Iris pigment epithelial cell (primary cell): ENCODE measurements at regions not wholly inside any gene's neighbourhood (a gene's known extent, or its start where the extent isn't known, plus 50 kb on each side); places are given as distances from the start of the nearest gene placed in this dataset.
"Not testable (repeated sequence)": the region's sequence is repeated elsewhere in the genome, so short reads cannot be mapped to it uniquely, and the experiment has no call there.

Source experiments
- DNase-seq: peaks from one replicate; pipeline ENCODE4 v3.0.0-alpha.2; 2011; ENCODE audit warnings: low read depth

DNA sequence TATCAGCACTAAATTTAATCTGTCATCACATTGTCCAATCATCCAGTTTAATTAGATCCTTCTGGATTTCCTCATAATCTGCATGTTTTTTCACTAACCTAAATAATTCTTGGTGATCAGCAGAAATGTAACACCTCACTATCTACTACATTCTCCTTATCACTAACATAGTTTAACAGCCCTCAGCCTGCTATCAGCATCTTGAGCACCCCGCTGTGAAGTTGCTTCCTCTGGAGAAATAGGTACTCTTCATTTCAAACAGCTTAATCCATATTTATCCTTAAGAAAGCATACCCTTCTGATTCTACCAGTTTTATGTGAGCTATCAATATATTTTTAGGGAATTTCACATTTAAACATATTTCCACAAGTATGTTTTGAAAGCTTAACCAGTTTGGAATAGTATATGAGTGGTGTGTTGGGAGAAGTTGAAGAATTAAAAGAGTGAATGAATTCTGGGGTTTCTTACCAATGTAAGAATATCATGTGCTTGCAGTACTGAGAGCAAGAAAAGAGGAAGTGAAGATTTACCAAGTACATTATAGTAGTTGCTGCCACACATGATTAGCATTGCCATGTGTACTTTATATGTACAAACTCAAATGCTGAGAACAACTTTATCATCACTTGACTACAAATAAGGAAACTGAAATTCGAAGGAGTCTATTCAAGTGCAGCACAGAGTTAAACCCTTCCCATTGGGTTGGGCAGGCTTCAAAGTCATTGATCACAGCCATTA, 771.1 kb upstream of the ADGRL4 start:
- no peak for DNase-seq

DNA sequence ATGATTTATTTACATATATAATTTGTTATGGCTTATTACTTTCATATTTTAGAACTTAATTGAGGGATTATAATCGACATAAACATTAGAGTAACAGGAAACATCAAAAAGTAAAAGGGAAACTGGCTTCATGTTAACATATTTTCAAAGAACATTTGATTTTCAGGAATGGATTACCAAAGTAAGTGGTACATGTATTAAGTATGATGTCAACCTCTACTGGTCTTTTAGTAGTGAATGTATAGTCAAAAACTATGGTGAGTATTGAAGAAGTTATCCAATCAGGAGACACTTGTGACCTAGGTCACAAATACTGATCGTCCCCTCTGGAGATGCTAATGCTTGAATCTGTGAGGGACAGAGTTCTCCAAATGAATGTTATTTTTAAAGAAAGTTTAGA, 768.9 kb upstream of the ADGRL4 start:
- no peak for DNase-seq

DNA sequence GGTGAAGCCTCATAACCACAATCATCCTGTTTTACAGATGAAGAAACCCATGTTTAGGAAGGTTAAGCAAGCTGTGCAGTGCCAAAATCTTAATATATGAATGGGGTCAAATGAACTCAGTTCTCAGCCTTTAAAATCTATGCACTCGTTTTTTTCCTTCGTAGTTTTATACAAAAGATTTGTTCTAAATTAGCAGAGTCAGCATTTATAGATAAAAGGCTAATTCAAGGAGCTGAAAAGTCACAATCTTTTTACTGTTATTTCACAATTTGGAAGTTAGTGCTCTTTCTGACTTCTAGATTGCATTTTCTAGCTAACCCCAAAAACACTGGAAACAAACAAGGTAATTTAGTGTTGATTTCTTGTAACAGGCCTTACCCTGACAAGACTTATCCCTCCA, 766.9 kb upstream of the ADGRL4 start:
- DNase-seq: no peak

DNA sequence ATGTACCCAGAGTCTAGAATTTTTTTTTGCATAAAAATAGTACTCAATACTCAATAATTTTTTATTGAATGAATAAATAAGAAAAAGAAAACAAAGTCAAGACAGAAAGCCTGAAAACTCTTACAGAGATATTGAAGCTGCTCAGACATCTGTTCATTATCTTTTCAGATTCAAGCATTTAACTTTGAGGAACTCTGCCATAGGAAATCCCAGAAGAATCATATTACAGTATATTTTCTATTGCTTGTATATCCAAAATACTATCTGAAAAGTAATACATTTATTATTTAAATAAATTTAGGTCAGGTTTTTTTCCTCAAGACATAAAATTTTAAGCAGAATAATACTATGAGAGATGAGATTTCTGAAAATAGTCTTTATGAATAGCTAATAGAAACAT, 755.9 kb upstream of the ADGRL4 start:
- DNase-seq: no peak

DNA sequence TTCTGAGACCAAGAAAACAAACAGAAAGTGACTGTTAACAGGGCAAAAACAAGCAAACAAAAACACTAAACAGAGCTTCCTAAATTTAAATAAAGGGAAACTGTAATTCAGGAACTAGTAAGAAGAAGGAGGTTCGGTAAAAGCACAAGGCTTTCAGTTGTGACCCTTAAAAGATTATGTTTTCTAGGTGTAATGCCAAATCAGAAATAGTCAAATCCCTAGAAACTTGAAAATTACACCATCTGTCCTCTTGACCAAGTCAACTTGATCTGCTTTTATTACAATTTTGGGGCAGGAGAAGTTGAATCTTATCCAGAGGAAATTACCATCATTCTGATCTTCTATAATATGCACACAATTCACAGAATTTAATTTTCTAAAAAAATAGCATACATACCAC, 754.0 kb upstream of the ADGRL4 start:
- no peak for DNase-seq

DNA sequence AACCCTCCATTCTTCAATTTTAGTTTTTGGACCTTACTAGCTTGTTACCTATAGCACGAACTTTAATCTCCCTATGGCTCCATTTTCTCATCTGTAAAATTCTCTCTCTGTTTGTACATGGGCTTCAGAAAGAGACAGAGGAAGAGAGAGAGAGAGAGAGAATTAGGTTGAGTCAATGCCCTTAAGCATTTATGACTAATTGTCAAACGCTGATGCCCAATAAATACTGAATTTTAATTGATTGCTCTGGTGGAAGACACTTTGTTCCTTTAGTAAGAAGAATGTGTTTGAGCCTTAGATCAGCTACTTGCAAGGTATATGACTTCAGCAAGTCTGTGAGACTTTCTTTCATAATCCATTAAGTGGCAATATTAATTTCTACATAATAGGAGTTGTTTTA, 743.1 kb upstream of the ADGRL4 start:
- DNase-seq: no peak

DNA sequence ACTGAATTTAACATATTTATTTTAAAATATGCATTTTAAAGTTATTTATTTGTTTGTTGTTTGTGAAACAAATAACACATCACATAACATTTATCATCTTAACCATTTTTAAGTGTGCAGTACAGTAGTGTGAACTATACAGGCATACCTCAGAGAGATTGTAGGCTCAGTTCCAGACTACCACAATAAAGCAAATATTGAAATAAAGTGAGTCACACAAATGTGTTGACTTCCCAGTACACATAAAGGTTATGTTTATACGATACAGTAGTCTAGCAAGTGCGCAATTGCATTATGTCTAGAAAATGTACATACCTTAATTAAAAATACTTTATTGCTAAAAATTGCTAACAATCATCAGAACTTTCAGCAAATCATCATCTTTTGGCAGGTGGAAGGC, 739.4 kb upstream of the ADGRL4 start:
- DNase-seq: no peak

DNA sequence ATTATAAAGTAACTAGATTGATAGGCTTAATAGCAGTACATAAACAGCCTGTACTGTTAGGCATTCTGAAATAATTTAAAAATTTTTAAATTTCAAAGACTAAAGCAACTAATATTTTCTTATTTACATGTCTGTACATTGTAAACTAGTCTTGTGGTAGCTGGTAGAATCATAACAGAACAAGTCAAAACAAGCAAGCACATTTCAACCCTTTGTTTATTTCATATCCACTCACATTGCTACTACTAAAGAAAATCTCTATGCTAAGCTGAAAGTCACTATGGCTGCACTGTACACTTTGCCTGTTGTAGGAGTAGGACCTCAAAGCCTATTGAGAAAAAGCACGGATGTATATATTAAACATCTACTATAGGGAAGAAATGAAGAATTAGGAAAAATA, 738.2 kb upstream of the ADGRL4 start:
- no peak for DNase-seq

DNA sequence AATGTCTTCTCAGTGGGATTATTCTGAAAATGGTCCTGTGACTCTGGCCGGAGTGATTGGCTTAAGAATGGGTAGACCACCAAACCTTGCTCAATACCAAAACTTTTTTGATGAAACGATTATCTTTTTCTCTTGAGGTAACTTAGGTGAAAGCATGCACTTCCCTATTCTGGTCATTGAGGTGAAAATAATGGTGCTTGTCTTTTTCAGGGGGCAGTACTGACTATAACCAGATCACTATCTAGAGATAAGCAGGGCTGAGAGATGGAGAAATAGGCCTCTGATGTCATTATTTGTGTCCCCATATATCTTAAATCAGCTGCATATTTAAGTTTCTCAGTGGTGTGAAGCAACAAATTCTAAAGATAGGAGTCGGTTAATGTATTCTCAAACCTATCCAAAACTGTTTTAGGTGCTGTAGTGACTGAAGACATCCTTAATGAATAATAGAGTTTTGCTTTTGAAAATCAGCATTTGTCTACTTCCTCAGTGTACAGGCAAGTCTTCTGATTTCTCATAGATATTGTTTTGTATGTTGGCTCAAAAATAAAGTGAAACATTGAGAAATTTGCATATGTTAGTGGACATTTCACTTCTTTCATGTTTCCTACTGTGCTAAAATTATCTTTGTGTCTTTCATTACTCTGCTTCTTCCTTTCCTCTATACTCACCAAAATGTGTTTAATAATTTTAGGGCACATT, 735.3 kb upstream of the ADGRL4 start:
- no peak for DNase-seq

DNA sequence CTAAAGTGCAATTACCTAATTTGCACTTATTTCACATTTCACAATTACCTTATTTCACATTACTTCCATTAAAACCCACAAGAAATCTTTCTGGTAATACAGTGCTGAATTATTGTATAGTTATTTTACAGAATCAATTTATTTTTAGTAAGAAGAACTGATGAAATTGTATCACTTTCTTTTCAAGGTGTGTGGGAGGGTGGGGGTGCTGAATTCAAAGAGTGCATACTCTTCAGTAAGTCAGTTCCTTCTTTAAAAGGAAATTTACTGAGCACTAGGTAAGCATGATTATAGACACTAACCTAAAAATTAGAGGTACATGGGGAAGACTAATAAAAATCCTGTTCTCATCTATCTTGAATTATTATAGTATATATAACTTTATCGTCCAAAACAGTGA, 731.6 kb upstream of the ADGRL4 start:
- no peak for DNase-seq

DNA sequence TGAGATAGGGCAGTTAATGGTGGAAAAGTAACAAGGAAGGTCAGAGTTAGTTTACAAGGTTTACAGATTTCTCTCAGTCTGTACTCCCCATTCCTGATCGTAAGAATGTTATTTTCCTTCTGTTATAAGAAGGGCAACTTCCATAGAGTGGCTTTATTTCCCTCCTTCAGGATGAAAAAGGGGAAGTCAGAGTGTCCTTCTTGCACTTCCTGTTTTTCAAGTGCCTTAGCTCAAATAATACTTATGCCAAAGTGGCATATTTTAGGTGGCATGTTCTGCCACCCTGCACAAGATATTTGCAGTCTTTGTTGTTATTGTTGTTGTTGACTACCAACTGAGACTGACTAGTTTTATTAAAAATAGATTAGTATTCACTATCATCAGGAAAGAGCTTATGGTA, 730.7 kb upstream of the ADGRL4 start:
- DNase-seq: no peak

DNA sequence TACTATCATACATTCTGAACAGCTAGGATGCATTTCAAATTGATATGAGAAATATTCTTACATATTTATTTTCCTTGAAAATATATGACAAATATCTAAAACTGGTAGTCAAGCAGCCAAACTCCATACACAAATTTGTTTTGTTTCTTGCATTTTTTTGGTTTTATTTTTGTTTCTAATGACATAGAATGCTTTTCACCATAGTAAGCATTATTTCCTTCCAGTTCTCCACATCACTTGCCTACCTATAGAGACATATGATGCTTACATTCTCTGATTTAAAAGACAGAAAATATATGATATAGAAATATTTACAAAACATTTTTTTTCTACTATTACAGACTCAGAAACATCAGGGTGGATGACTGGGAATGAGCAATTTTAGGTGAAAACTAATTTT, 726.4 kb upstream of the ADGRL4 start:
- DNase-seq: no peak

DNA sequence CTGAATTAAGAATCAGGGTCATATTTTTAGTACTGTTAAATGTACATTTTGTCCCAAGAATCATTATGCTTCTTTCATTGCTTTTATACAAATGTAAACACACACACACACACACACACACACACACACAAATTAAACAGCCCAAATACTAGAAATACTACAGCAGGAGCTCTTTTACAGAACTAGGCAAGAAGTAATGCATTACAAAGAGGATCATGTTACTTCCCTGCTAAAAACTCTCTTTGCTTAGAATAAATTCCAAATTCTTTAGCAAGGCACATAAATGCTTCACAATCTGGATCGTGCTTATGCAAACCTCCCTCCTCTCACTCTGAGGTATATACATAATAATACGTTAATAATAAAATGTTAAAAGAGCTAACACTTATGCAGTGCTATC, 720.4 kb upstream of the ADGRL4 start:
- no peak for DNase-seq

DNA sequence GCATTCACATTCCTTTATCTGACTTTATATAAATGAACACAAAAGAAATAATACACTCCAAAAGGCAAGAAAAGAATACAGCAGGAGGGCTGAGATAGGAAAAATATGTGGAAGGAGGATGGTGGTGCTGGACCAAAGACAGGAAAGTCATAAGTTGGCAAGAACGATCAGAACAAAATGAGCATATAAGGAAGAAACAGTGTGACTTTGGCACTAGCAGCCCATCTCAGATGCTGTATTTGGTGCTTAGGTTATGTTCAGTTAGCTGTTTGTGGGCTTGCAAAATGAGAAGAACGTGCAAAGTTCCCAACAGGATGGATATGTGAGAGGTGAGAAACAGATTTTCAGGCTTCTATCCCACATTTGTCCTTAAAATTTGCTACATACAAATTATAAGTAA, 719.8 kb upstream of the ADGRL4 start:
- no peak for DNase-seq

DNA sequence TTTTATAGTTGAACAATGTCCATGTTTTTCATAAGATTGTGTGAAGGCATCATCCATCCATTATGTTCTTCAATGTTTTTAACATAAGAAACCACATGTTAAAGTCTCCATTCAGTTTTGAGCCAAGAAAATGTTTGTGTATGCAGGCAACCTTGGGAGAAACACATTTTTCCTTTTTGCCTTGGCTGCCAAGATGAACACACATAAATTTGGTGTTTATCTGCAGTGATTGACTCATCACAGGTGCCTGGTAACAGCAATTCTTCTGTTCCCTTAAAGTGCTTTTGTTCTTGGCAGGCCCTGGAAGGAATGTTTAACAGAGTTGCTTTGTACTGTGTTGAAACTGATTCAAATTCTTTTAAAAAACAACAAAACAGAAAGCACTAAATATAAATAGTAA, 709.9 kb upstream of the ADGRL4 start:
- DNase-seq: peak; percentile 45

DNA sequence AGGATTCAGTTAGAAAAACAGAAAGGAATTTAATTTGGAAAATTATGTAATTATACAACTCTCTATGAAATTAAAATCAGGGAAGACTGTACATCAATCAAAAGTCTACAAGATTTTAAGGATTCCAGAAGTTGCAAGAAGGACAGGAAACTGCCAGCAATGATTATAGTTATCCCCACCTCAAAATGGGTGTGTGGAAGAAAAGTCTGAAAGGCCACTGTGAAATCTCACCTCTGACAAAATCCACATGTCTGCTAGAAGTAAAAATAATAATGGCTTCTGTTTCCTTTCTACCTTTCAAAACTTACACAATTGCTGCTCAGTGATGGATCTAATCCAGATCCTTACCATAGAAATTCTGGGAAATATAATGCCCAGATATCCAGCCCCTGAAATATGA, 708.1 kb upstream of the ADGRL4 start:
- DNase-seq: no peak

DNA sequence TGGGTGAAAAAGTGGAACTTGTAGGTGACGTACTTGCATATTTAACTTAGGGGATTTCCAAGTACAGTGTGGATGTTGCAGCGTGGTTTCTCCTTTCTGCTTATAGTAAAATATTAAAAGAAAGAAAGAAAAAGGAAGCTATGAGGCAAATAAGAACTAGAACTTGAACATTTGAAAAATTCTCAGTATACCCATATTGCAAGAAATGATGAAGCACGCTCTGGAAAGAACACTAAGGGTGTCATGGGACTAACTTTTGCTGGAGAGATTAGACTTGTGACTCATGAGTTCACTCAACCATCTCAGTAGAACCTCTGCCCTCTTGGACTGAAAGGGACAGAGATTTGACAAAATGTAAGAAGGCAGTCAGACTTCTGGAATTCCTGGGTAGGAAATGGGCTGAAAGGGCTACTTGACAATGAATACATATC, 704.5 kb upstream of the ADGRL4 start:
- DNase-seq: peak; percentile 34

DNA sequence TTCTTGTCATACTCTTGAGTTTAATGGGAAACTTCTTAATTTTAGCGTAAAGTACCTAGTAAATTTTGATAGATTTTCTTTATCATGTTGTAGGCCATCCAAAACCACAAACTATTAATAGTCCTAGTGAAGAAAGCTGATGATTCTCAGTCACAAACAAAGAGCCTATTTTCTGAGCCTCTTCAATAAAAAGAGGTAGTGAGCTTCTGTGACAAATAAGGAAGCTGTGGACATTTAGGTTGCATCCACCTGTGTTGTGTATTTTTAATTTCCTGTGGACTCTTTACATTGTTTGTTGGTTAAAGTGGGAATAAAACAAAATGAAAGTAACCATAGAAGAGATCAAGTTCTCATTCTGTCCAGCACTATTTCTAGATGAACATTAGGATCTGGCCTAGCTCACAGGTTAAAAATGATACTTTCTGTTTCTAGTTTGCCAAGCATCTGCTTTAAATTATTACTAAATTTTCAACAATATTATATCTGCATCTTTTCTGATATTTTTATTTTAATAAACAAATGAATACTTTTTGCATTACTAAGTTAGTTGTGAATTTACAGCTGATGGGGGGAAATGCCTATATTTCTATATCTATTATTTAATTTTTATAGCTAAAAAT, 702.2 kb upstream of the ADGRL4 start:
- no peak for DNase-seq

DNA sequence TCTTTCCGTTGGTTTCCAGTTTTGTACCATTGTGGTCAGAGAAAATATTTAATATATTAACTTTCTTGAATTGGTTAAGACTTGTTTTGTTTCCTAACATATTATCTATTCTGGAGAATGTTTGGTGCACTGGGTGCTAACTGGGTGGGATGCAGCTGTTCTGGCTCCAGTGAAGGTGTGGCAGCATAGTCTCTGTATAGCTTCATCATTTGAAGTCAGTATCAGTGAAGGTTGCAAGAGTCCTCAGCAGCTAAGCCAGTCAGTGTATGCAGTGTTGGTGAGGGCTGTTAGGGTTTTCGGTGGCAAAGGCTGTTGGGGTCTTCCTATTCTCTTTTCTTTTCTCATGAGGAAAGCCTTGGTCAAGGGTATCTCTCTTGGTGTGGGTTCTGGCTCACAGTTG, 698.7 kb upstream of the ADGRL4 start:
- DNase-seq: no peak

DNA sequence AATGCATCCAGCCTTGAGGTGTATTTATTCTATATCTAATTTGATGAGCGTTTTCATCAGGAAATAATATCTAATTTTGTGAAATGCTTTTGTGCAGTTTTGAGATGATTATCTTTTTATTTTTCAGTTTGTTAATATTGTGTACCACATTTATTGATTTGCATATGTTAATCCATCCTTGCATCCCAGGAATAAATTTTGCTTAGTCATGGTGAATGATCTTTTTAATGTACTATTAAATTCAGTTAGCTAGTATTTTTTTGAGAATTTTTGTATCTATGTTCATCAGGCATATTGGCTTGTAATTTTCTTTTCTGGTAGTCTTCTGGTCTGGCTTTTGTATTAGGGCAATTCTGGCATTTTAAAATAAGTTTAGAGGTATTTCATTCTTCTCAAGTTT, 697.5 kb upstream of the ADGRL4 start:
- no peak for DNase-seq

DNA sequence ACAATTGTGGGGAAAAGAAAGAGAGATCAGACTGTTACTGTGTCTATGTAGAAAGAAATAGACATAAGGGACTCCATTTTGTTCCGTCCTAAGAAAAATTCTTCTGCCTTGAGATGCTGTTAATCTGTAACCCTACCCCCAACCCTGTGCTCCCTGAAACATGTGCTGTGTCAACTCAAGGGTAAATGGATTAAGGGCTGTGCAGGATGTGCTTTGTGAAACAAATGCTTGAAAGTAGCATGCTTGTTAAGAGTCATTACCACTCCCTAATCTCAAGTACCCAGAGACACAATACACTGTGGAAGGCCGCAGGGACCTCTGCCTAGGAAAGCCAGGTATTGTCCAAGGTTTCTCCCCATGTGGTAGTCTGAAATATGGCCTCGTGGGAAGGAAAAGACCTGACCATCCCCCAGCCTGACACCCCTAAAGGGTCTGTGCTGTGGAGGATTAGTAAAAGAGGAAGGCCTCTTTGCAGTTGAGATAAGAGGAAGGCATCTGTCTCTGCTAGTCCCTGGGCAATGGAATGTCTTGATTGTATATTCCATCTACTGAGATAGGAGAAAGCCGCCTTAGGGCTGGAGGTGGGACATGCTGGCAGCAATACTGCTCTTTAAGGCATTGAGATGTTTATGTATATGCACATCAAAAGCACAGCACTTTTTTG, 695.9 kb upstream of the ADGRL4 start:
- not testable (repeated sequence) for DNase-seq

DNA sequence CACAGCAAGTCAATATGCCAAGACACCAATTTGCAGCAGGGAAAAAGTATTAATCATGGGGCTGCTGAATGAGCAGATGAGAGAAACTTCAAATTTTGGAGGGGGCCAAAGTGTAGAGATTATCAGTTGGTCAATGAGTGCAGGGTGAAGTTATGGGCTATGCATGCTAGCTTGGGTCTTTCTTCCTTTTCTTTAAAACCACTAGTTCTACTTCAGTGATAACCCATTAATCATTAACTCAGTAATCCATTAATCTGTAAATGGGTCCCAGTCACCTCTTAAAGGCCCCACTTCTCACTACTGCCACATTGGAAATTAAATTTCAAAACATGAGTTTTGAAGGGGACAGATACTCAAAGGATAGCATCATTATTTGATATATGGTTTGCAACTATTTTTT, 688.6 kb upstream of the ADGRL4 start:
- DNase-seq: no peak

DNA sequence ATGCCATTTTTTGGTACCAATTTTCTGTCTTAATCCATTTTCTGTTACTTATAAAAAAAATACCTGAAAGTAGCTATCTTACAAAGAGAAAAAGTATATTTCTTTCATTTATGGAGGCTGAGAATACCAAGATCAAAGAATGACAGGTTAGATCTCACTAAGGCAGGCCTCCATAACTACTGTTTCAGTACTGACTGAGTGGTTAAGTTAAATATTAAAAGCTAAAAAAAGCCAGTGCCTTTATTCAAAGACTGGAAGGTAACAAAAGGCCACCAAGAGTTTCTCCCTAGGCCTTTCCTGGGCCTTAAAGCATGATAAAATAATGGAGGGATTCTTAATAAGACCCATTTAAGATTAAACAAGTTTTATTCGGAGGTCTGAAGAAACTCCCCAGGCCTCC, 687.7 kb upstream of the ADGRL4 start:
- no peak for DNase-seq
